ENCODE measurements at regions not wholly inside any gene's neighbourhood (a gene's known extent, or its start where the extent isn't known, plus 50 kb on each side); places are given as distances from the start of the nearest gene placed in this dataset.
A peak's percentile ranks its signal among the peaks of the same experiment; 100 is the strongest.

DNA sequence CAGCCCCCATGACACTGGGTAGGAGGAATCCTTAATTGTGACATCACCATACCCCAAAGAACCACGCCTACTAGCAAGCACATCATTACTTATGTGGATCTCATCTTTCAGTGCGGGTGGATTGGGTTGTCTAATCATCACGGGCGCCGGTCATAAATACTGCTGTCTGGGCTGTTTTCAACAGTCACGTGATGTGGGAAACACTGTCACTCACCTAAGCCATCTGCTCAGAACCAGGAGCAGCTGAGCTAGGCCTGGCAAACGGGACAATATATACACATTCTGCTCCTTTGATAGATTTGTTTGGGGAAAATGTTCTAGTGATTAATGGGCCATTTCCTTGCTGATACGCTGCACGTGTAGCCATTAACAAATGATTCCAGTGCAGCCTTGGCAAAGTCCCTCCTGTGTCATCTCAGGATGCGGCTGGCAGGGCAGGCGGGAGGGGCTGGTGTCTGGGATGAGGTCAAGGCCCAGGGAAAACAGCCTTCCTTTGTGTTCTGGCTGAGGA lies 145.9 kb upstream of the COPS8 start:
- DNase-seq = peak; percentile 96

DNA sequence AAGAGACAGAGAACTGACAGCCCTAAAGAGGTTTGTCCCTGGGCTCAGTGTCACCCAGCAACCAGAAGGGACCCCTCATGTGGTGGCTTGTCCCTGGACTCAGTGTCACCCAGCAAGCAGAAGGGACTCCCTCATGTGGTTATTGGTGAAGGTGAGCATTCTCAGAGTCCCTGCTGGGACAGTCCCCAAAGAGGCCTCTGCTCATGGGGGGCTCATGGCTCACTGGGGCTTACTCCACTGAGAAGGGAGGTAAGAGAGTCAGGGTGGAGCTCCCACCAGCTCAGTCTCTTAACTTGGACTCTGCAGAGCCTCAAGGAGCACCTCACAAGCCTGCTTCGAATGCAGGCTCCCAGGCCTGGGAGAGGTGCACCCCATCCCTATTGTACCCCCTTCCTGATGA lies 145.2 kb upstream of the COPS8 start:
- DNase-seq = no peak

DNA sequence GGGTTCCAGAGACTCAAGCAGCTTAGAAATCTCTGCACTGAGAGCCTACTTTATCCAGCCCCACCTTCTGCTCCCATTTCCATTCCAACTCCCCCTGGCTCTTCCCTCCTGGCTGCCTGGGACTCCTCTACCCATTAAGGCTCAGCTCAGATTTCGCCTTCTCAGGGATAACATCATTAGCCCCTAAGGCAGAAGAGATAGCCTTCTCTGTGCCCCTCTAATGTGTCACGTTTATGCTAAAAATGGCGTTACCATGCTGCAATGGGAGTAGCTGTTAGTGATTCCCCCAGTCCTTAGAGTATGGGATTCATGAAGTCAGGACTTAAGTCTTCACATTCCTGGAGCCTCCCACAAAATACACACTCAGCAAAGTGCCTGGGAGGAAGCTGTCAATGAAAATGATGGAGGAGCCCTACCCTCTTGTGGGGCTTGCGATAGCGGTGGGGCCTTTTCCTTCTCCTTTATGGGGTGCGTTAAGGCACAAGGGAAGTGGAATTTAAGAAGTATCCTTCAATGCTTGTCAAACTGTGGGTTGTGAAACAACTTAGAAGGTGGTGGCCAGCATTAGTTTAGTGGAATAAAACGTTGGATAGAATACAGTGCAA lies 144.7 kb upstream of the COPS8 start:
- DNase-seq = no peak

DNA sequence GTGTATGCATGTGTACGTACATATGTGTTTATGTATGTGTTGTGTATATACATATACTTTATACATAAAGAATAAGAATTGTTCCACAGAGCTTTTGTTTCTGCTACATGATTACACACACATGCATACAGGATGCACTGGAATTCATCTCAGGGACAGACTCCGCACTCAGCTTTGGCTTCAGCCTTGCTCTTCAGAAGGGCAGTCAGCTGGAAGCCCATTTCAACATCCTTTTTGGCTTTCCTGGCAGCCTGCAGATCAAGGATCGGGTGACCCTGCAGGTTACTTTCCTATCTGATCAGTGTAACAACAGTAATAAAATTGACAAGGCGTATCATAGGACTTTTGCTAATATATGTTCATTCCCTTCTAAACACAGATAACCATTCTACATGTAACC lies 144.1 kb upstream of the COPS8 start:
- DNase-seq = no peak

DNA sequence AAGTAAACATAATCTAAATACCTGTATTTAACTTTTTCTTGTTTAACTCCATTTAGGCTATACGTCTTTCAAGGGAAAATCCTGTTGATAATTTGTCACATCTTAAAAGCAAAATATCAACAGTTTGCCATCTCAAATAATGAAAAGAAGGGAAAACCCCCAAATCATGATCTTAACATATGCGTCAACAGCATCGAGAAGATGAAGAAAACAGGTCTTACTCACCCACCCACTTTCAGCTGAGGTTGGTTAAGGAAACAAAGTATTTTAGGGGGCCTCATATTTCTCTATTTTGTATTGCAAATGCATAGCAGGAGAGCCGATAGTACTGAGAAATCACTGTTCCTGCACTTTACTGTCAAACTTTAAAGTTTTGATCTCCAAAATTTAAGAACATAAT lies 143.1 kb upstream of the COPS8 start:
- DNase-seq = no peak

DNA sequence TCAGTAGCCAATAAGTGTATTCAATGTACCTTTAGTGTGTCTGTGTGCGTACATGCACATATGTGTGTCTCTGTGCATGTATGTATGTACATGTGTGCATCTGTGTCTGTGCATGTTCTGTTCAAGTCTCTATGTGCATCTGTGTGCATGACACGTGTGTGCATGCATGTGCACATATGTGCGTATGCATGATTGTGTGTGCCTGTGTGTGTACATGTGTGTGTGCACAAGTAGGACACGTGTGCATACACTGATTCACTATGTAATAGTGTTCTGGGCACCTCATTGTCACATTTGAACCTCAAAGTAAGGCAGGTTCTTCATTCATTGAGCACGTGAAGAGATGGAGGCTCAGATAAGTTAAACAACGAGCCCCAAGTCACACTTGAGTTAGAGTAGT lies 142.6 kb upstream of the COPS8 start:
- DNase-seq = no peak

DNA sequence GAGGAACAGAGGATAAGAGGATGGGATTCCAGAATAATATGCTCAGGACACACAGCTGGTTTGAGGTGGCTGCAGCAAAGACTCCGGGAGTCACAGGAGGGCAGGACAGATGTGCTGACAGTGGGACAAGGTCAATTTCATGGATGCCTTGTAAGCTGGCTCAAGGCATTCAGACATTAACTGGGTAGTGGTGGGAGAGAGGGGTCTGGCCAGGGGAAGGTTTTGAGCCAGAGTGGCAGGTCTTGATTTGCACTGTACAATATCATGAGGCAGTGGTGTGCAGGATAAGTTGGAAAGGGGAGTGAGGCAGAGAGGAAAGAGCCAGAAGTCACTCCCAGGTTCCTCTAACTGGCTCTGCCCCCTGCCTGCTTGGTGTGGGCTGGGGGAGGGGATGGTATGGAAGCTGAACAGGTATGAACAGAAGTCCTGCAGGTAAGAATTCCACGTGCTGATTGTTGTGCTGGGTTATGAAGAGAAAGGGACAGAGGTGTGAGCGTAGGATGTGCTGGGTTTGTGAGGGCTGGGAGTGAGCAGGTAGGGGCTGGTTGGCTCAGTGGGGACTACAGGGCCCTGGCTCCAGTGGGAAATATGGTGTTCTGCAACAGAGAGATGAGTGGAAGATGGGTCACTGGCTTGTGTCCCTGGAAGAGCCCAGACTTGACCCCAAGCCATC lies 141.7 kb upstream of the COPS8 start:
- DNase-seq = no peak

DNA sequence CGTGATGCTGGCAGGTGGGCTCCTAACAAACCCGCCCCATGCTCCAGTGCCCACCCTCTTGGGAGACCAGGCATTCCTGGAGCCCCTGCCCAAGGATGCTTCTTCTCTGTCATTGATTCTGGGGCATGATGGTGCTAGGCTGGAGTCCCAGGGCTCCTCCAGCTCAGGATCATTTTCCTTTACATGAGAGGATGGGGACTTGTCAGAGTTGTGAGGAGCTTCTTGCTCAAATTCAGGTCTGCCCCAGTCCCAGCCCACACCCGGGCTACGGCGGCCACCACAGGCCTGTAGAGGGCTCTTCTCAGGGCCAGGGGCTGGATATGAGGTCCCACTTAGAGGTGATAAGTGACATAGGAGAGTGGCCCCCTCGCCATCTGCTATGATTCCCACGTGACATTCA lies 141.1 kb upstream of the COPS8 start:
- no peak for DNase-seq

DNA sequence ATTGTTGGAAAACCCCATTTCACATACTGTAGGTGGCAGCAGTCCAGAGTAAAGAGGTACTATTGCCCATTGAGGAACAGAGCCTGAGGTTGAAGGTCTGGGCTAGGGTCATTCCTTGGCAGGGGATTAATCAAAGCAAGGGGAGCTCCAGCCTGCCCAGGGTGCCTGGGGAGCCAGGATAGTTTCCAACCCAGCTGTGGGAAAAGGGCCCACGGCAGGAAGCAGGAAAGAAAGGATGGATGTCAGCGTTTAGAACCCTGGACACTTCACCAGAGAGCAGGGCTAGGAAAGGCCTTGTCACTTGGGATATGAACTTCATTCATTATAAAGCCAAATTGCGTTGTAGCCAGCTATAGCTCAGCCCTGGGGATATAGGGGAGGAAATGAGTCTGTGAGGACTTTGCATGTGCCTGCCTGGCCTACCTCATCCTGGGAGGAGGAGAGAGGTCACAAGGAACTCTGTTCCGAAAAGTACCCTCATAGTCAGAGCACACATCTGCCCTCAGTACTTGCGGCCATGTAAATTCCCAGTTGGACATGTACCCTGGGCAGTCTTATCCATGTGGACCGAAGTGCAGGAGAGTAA lies 140.2 kb upstream of the COPS8 start:
- DNase-seq = no peak

DNA sequence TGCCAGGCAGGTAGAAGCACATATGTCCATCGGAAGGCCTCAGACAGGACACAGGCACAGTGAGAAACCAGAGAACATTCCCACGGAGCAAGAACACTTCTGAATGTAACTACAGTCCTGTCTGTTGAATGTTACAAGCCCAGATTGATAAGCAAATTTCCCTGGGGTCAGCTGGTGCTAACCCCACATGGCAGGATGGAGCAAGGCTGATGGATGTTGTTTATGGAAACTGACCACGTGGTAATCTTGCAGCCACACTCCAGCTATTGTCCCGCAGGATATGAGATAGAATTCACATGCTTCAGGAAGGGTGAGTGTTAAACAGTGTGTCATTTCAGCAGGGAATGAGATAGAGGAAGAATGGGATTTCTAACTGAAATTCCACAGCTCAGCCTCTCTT lies 138.8 kb upstream of the COPS8 start:
- no peak for DNase-seq

DNA sequence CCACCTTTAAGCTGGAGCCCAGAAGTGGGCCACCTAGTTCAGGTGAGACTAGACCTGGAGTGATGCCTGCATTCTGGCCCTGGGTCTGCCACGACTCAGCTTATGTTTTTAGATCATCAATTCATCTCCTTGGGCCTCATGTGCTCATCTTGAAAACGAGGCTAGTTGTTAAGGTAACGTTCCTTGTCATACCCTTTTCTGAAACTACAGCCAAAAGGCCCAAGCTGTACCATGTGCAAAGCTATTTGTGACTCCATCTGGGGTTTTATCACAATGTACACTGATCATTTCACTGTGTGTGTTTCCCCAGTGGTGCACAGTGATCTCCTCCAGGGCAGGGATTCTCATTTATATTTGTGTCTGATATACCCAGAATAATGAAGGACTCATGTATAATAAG lies 138.4 kb upstream of the COPS8 start:
- no peak for DNase-seq

DNA sequence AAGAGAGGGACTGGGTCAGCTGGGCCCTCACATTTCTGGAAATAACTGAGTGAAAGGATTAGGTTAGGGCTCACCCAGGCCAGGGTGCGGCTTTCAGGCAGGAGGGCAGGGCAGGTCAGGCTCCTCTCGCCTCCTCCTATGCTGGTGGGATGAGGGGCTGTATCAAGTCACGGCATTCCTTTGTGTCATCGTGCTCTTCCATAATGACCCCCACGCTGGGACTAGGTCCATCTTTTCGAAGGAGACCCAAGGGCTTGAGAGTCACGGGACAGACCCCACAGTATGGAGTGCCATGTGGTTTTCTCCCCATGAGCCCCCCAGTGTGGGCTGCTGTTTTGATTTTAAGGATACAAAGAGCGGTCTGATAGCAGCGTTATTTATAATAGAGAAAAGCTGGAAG lies 137.8 kb upstream of the COPS8 start:
- DNase-seq = no peak

DNA sequence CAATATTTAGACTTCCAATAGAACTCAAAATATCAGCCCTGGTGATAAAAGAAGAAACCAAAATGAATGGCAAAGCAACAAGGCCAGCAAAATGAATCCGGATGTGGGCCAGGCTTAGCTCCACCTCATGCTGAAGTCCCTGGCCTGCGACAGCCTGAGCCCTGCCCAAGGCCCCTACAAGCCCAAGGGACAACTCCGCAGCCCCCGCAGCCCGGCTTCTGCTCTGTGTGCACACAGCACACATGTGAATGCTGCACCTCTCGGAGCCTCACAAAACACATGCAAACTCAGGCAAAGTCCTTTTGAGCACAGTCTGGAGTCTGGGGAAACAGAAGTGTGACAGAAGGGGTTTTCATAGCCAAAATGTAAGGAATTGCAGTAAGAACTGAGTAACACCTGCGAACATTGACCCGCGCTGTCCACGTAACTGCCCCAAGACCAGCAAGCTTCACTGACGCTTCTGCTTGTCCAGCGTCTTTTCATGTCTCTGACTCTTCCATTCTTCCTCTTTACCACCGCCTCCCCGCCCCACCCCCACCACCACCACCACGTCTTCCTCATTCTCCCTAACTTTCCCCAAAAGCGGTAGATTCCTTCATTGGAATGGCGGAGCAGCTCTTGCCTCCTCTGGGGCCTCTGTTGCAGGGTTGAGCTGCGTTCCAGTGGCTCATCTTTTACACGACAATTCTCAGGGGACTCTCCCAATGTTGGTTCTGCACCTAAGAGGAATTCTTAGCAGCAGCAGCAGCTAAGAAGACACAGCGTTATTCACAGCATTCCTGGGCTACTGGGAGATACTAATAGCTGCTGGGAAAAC lies 136.4 kb upstream of the COPS8 start:
- no peak for DNase-seq

DNA sequence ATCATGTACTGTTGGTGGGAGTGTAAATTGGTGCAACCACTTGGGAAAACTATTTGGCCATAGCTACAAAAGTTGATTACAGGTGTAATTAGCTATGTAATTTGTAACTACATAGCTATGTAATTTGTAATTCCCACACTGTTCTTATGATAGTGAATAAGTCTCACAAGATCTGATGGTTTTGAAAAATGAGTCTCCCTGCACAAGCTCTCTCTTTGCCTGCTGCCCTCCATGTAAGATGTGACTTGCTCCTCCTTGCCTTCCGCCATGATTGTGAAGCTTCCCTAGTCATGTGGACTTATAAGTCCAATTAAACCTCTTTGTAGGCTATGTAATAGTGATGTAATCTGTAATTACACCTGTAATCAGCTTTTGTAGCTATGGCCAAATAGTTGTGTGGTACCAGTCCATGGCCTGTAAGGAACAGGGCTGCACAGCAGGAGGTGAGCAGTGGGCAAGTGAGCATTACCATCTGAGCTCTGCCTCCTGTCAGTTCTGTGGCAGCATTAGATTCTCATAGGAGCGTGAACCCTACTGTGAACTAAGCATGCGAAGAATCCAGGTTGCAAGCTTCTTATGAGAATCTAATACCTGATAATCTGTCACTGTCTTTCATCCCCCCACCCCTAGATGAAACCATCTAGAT lies 133.7 kb upstream of the COPS8 start:
- no peak for DNase-seq

DNA sequence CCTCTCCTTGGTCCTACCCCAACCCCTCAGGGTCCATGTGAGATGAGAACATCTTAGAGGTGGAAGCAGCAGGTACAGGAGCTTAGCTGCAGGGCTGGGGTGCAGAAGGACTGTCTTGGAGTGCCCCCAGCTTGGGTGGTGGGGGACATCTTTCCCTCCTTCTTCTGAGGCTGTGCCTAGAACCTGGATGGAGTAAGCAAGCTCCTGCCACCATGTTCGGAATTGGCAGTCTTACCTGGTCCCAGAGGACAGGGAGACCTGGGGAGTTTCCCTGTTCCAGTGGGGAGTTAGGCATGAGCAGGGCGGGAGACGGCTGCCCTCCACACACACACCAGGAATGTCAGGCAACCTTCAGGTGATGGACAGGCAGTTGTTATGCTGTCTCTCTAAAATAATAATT lies 131.0 kb upstream of the COPS8 start:
- DNase-seq = no peak

DNA sequence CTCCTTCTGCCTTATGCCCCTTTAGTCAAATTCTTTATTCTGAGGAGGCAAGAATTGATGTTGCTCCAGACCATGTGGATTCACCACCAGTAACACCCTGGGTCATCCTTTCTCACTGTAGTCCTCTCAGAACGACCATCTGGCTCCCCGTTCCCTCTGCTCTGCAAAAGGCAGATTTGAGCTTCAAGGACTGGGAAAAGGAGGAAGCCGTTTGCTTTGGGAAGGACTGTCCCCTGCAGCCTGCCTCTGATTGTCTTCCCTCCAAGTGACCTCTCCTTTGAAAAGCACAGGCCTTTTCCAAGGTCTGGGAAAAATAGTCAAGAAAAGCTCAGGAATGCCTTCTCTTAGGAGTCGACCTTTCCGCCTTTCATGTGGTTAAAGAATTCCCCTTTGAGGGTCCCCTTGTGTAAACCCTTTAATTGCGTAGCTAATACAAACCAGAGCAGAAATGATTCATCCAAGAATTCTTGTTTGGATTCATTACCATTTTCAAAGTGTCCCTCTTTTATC lies 130.1 kb upstream of the COPS8 start:
- DNase-seq = no peak

DNA sequence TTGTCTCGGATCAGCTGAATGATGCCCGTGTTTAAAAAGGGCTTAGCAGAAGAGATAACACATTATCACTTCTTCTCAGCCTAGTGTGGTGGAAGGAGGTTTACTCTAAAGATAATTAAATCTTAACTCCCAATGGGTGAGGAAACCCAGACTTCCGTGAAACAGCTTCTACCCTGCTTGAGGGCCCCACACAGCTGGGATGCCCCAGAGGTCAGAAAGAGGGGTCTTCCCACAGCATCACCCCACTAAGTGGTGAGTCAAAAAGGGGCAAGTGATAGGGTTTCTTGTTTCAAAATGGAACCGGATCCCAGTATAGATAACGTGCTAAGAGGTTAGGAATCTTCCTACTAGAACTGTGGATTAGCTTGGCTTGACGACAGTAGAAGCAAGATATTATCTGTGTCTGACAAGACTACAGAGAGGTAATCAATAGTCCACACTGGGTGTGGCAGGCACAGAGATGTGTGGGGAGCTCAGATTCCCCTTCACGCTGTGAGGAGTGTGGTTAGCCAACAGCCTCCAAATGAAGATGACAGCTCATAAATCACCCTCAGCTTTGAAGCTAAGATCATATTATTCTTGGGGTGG lies 129.6 kb upstream of the COPS8 start:
- DNase-seq = no peak

DNA sequence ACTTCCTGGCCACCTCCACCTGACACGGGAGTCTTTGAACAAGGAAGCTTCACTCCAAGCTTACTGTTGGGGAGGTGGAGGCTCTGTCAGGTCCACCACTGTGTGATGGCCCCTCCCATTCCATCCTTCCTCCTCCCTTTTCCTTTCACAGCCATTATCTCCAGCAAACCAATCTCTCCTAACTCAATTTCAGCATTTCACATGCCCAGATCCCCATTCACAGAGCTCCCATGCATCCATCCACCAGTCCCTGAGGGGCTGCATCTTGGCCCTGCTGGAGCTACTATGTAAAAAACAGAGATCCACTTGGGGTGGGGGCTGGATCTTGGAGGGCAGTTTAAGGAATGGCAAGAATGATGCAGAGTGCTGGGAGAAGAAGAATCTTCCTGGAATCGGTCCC lies 129.0 kb upstream of the COPS8 start:
- no peak for DNase-seq

DNA sequence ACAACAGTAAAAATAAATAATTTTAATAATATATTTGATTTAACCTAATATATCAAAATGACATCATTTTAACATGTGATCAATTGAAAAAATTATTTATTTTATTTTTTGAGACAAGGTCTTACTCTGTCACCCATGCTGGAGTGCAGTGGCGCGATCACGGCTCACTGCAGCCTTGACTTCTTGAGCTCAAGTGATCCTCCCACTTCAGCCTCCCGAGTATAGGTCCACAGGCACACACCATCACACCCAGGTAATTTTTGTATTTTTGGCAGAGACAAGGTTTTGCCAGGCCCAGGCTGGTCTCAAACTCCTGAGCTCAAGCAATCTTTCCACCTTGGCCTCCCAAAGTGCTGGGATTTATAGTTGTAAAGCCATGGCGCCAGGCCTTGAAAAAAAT lies 126.7 kb upstream of the COPS8 start:
- no peak for DNase-seq

DNA sequence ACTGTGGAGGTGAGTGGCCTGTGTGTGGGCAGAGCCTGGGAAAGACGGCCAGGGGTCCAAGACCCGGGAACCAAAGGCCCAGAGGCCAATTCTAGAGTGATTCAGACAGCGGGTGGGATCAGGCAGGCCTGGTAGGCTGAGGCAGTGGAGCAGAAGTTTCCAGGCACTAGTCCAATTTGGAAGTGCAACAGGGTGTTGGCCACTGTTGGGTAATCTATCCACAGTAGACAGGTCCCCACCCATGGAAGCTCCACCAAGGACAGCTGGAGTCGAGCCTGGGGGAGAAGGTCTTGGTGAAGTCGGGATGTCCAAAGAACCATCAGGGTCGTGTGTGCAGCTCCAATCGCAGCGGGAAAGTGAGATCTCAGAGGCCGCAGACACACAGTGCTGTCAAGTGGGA lies 125.8 kb upstream of the COPS8 start:
- no peak for DNase-seq

DNA sequence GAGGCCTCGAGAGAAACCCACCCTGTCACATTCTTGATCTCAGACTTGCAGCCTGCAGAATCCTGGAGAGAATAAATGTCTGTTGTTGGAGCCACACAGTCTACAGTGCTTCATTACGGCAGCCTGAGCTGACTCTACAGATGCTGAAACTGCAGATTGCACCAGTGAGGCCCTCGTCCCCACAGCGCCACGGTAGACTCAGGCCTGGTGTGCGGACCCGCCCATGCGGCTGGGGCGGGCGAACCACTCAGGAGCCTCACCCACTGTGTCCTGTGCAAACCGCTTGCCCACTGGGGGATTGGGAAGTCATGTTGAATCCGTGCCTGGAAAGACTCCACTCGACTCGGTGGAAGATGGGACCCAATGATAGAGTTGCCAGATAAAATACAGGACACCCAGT lies 125.2 kb upstream of the COPS8 start:
- no peak for DNase-seq

DNA sequence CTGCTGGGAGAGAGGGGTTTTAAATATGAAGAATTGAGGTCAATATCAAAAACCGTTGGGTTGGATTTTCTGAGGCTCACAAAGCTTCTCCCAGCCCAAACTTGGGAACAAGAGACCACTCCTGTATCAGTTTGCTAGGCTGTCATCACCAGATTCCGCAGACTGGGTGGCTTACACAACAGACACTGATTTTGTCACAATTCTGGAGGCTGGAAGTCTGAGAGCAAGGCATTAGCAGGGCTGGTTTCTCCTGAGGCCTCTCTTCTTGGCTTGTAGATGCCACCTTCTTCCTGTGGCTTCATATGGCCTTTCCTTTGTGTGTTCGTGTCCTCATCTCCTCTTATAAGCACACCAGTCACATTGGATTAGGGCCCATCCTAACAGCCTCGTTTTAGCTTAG lies 122.9 kb upstream of the COPS8 start:
- DNase-seq = no peak

Measured in NCI-H1694 treated with DMSO at 0.1 percent for 48 hours (cell line).